HCT116 (cell line): ENCODE measurements at regions not wholly inside any gene's neighbourhood (a gene's known extent, or its start where the extent isn't known, plus 50 kb on each side); places are given as distances from the start of the nearest gene placed in this dataset.

Source experiments
- ATAC-seq: fragments of 200-7000 bp; cut with Tn5 transposase; 2 replicates; pipeline ENCODE4 v1.9.1; 2020; ENCODE audit warnings: mild to moderate bottlenecking, moderate library complexity
- BruUV-seq: library from RNA; stranded (reverse); fragments of 400-500 nt; replicated peaks from 2 replicates; lab custom pipeline; 2021; lab: Mats Ljungman, UMichigan
- CTCF ChIA-PET: fragments of 300-600 bp; sonication (Branson Sonifier 250); formaldehyde crosslinking; loops from one replicate; lab custom pipeline; 2021; ENCODE audit warnings: antibody characterized with exemption; lab: Charles Lee
- POLR2A ChIA-PET: fragments of 300-600, 350-600 bp; sonication (Branson Sonifier 250); formaldehyde crosslinking; loops from one replicate; lab custom pipeline; 2021; ENCODE audit warnings: antibody characterized with exemption; lab: Charles Lee
- RAD21 ChIA-PET, 2 experiments: fragments of 300-600 bp; sonication (Branson Sonifier 250); formaldehyde crosslinking; loops; one replicate each; lab custom pipeline; 2023; ENCODE audit warnings: low total read pairs in 2 of 2; ENCODE audit not compliant: uncharacterized antibody in 2 of 2, unreplicated experiment in 2 of 2, low non-redundant PET in 1 of 2; lab: Charles Lee
- DNase-seq: peaks from one replicate; pipeline ENCODE4 v3.0.0-alpha.2; 2010; ENCODE audit warnings: low read depth, low spot score
- H2AFZ ChIP-seq: fragments of 200-600 bp; shearing (Covaris generic), sonication (generic); 2 replicates; pipeline ENCODE4 v1.6.1; 2017; ENCODE audit warnings: low read depth, mixed run types, mixed read lengths, antibody characterized with exemption, low read length; ENCODE audit not compliant: poor library complexity, severe bottlenecking
- H3K27ac ChIP-seq: 2 replicates; pipeline ENCODE4 v1.5.1; 2012; ENCODE audit warnings: low read depth, low read length
- H3K27me3 ChIP-seq: fragments of 200-600 bp; sonication (generic); 2 replicates; pipeline ENCODE4 v1.6.1; 2016; ENCODE audit warnings: mixed run types, low read length, mixed read lengths; ENCODE audit not compliant: insufficient read depth
- H3K36me3 ChIP-seq, 2 experiments: fragments of 200-500 bp in 1 of 2; fragments of 200-600 bp in 1 of 2; sonication (Bioruptor generic) in 1 of 2; sonication (generic) in 1 of 2; 2 replicates each; pipeline versions ENCODE4 v1.5.1 to v1.6.1; 2014 to 2016; ENCODE audit warnings: low read length in 2 of 2, inconsistent platforms in 1 of 2, mixed read lengths in 1 of 2, mixed run types in 1 of 2; ENCODE audit not compliant: insufficient read depth in 2 of 2, control insufficient read depth in 1 of 2
- H3K4me1 ChIP-seq, 2 experiments: fragments of 200-600 bp in 1 of 2; sonication (generic) in 1 of 2; 2 replicates each; pipeline versions ENCODE4 v1.5.1 to v1.6.1; 2012 to 2017; ENCODE audit warnings: low read length in 2 of 2, inconsistent platforms in 1 of 2, mild to moderate bottlenecking in 1 of 2, mixed read lengths in 1 of 2, mixed run types in 1 of 2, moderate library complexity in 1 of 2; ENCODE audit not compliant: insufficient read depth in 2 of 2, control insufficient read depth in 1 of 2
- H3K4me2 ChIP-seq: fragments of 200-600 bp; sonication (generic); 2 replicates; pipeline ENCODE4 v1.6.1; 2017; ENCODE audit warnings: mixed run types, low read length, mixed read lengths
- H3K4me3 ChIP-seq, 2 experiments: fragments of 200-600 bp in 1 of 2; sonication (generic) in 1 of 2; replicated peaks in 1 of 2; 2 replicates each; pipeline ENCODE4 v1.5.1; 2011 to 2016; ENCODE audit warnings: low read length in 2 of 2, control low read depth in 1 of 2, low read depth in 1 of 2, mild to moderate bottlenecking in 1 of 2, mixed read lengths in 1 of 2, mixed run types in 1 of 2
- H3K79me2 ChIP-seq: fragments of 200-600 bp; sonication (generic); 2 replicates; pipeline ENCODE4 v1.6.1; 2017; ENCODE audit warnings: mild to moderate bottlenecking, mixed run types, low read length, moderate library complexity, mixed read lengths; ENCODE audit not compliant: insufficient read depth
- H3K9ac ChIP-seq: fragments of 200-600 bp; sonication (generic); 2 replicates; pipeline ENCODE4 v1.6.1; 2016; ENCODE audit warnings: low read length, mixed read lengths
- H3K9me2 ChIP-seq: fragments of 200-600 bp; sonication (generic), shearing (Covaris generic); 2 replicates; pipeline ENCODE4 v1.6.1; 2017; ENCODE audit warnings: mixed run types, mild to moderate bottlenecking, moderate library complexity; ENCODE audit not compliant: insufficient read depth
- H3K9me3 ChIP-seq, 2 experiments: fragments of 200-500 bp in 1 of 2; fragments of 200-600 bp in 1 of 2; sonication (Bioruptor generic) in 1 of 2; sonication (generic) in 1 of 2; 2 replicates each; pipeline ENCODE4 v1.6.1; 2014 to 2017; ENCODE audit warnings: low read length in 2 of 2, mixed read lengths in 2 of 2, inconsistent platforms in 1 of 2, low read depth in 1 of 2, mild to moderate bottlenecking in 1 of 2, mixed run types in 1 of 2, moderate library complexity in 1 of 2; ENCODE audit not compliant: control insufficient read depth in 1 of 2, insufficient read depth in 1 of 2
- H4K20me1 ChIP-seq: fragments of 200-600 bp; sonication (generic), shearing (Covaris generic); 2 replicates; pipeline ENCODE4 v1.6.1; 2017; ENCODE audit warnings: mixed run types, mild to moderate bottlenecking, moderate library complexity; ENCODE audit not compliant: insufficient read depth
- CBX3 ChIP-seq: IDR thresholded peaks from 2 replicates; pipeline ENCODE4 v1.6.1; 2012; ENCODE audit warnings: low read depth
- CEBPB ChIP-seq: IDR thresholded peaks from 2 replicates; pipeline ENCODE4 v1.6.1; 2012; ENCODE audit warnings: low read depth
- EZH2phosphoT487 ChIP-seq: fragments of 200-600 bp; IDR thresholded peaks from 2 replicates; pipeline ENCODE4 v1.6.1; 2018; ENCODE audit warnings: antibody characterized with exemption, borderline replicate concordance
- FOSL1 ChIP-seq: IDR thresholded peaks from 2 replicates; pipeline ENCODE4 v1.6.1; 2012; ENCODE audit warnings: low read depth
- POLR2A ChIP-seq: IDR thresholded peaks from 2 replicates; pipeline ENCODE4 v1.7.0; 2011; ENCODE audit warnings: borderline replicate concordance; ENCODE audit not compliant: insufficient read depth, insufficient read length; ENCODE audit errors: extremely low read depth
- REST ChIP-seq: IDR thresholded peaks from 2 replicates; pipeline ENCODE4 v1.6.1; 2012; ENCODE audit warnings: low read depth
- ZNF274 ChIP-seq: fragments of 200-500 bp; sonication (Bioruptor generic); IDR thresholded peaks from 2 replicates; pipeline ENCODE4 v1.6.1; 2014; ENCODE audit warnings: mild to moderate bottlenecking, low read depth, low read length, inconsistent platforms
- intact Hi-C: fragments of 100-400 bp; cut with micrococcal nuclease; formaldehyde crosslinking; loops from 2 replicates; pipeline ENCODE4 v1.10.0; 2022

GRCh38 chr10:30178356-30178964 is 119.1 kb upstream of the JCAD start:
- ATAC-seq, result no peak
- ChIA-PET RAD21 (no interaction called here), POLR2A (no interaction called here)
- no peaks in the 10 kb centered on the region for H3K27me3 ChIP-seq
- no peak overlapping the region for H3K27ac ChIP-seq
- no peak overlapping the region for H3K4me3 ChIP-seq
- no peaks in the 10 kb centered on the region for H3K36me3 ChIP-seq
- H3K9me3 ChIP-seq, result no peaks in the 10 kb centered on the region
- peaks cover 0 to 14% of the 10 kb centered on the region in 2 experiments; a peak in 2 of 4 replicates for H3K4me1 ChIP-seq
- H3K9me2 ChIP-seq, result no peaks in the 10 kb centered on the region
- no peaks in the 10 kb centered on the region for H3K79me2 ChIP-seq
- no peak for DNase-seq
- intact Hi-C loops, result no loop called here
- no peak overlapping the region for H3K4me2 ChIP-seq
- no peak overlapping the region for H2AFZ ChIP-seq
- BruUV-seq, result no TSS peak
- no peak overlapping the region for H3K9ac ChIP-seq
- no peaks in the 10 kb centered on the region for H4K20me1 ChIP-seq
- TF ChIP-seq CBX3 (no peak), POLR2A (no peak), EZH2phosphoT487 (no peak), REST (no peak), ZNF274 (no peak), CEBPB (no peak), FOSL1 (no peak)
- TF ChIP-seq, all 23 proteins: peak for 0
- CTCF ChIA-PET, result no interaction called here
